ENCODE measurements at regions not wholly inside any gene's neighbourhood (a gene's known extent, or its start where the extent isn't known, plus 50 kb on each side); places are given as distances from the start of the nearest gene placed in this dataset.

- TF ChIP-seq CTCF (tag by site-specific recombination; IDR thresholded peaks at IDR 0.05) (no peak), REST (tag by site-specific recombination; IDR thresholded peaks at IDR 0.05) (no peak), ZBTB20 (tag by site-specific recombination; IDR thresholded peaks at IDR 0.05) (no peak), ZNF530 (tag by site-specific recombination; IDR thresholded peaks at IDR 0.05; ENCODE audit: low read depth) (no peak), TRIM28 (IDR thresholded peaks at IDR 0.05; ENCODE audit: borderline replicate concordance, low read length) (no peak), ZNF184 (tag by site-specific recombination; IDR thresholded peaks at IDR 0.05) (no peak), GLI2 (tag by site-specific recombination; IDR thresholded peaks at IDR 0.05; ENCODE audit: borderline replicate concordance, low read depth) (no peak), ZNF629 (tag by site-specific recombination; IDR thresholded peaks at IDR 0.05) (no peak), YY1 (tag by site-specific recombination; IDR thresholded peaks at IDR 0.05) (no peak), ZNF664 (tag by site-specific recombination; IDR thresholded peaks at IDR 0.05) (no peak), ATF2 (tag by site-specific recombination; IDR thresholded peaks at IDR 0.05; ENCODE audit: low read depth) (no peak), ZNF521 (tag by site-specific recombination; IDR thresholded peaks at IDR 0.05) (no peak)
Measured at GRCh38 chr10:85157206-85157605, 828.8 kb downstream of the CCSER2 start.
